Lower leg skin (tissue), 3 donors: ENCODE measurements at regions not wholly inside any gene's neighbourhood (a gene's known extent, or its start where the extent isn't known, plus 50 kb on each side); places are given as distances from the start of the nearest gene placed in this dataset.

Experiments
- POLR2A ChIP-seq, 2 donors: fragments of 450-650 bp; IDR thresholded peaks; one replicate each; pipeline ENCODE4 v1.6.1; 2016 to 2017; ENCODE audit warnings: antibody characterized with exemption in 2 of 2, mild to moderate bottlenecking in 1 of 2, moderate library complexity in 1 of 2
- TF ChIP-seq, protein P1 (sequence below), 3 donors: fragments of 450-650 bp; IDR thresholded peaks; one replicate each; pipeline ENCODE4 v1.5.1; 2016; ENCODE audit warnings: antibody characterized with exemption in 3 of 3, mild to moderate bottlenecking in 3 of 3, moderate library complexity in 2 of 3

DNA sequence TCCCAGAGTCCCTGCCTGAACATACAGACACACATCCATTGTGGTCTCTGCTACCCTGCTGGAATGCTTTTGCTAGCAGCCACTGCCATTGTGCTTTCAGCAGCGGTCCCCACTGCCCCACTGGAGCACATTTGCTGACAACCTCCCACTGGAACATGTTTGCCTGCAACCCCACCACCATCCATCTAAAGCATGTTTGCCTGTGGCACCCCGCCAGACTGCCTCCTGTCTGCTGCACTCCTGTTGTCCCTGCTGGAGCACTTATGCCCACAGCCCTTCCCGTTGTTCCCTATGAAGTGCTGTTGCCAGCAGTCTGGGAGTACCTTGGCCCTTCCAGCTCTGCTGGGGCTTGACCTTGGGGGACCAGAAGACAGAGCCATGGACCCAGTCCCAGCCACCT, 136.3 kb downstream of the ARL5B start:
- TF ChIP-seq, protein P1, sequence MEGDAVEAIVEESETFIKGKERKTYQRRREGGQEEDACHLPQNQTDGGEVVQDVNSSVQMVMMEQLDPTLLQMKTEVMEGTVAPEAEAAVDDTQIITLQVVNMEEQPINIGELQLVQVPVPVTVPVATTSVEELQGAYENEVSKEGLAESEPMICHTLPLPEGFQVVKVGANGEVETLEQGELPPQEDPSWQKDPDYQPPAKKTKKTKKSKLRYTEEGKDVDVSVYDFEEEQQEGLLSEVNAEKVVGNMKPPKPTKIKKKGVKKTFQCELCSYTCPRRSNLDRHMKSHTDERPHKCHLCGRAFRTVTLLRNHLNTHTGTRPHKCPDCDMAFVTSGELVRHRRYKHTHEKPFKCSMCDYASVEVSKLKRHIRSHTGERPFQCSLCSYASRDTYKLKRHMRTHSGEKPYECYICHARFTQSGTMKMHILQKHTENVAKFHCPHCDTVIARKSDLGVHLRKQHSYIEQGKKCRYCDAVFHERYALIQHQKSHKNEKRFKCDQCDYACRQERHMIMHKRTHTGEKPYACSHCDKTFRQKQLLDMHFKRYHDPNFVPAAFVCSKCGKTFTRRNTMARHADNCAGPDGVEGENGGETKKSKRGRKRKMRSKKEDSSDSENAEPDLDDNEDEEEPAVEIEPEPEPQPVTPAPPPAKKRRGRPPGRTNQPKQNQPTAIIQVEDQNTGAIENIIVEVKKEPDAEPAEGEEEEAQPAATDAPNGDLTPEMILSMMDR (IDR thresholded peaks at IDR 0.05): no peak
- no peak for TF ChIP-seq POLR2A (IDR thresholded peaks at IDR 0.05)
